ENCODE measurements at regions not wholly inside any gene's neighbourhood (a gene's known extent, or its start where the extent isn't known, plus 50 kb on each side); places are given as distances from the start of the nearest gene placed in this dataset.

DNA sequence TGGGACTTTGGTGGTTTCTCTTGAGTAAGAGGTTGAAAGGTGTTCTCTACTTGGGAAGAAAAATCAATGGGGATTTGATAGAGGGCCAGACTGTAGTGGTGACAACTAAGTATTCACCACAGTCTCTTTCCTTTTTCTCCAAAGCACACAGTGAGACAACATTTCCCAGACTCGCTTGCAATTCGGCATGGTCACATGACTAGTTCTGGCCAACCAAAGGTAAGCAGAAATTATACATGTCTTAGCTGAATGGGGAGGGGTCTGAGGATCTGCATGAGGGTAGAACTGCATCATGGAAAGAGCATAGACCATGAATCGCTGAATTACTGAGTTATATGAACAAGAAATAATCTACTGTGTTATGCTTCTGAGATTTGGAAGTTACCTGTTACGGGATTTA lies 144.5 kb upstream of the MYRIP start:
- TF ChIP-seq EZH2phosphoT487 (IDR thresholded peaks at IDR 0.05; ENCODE audit: insufficient read depth, low read depth) (no peak), EZH2 (IDR thresholded peaks at IDR 0.05; ENCODE audit: insufficient read depth, poor library complexity, severe bottlenecking) (no peak)
